ENCODE measurements at regions not wholly inside any gene's neighbourhood (a gene's known extent, or its start where the extent isn't known, plus 50 kb on each side); places are given as distances from the start of the nearest gene placed in this dataset.

- TF ChIP-seq CTCF (IDR thresholded peaks at IDR 0.05) (no peak), ZFX (IDR thresholded peaks at IDR 0.05; ENCODE audit: borderline replicate concordance) (no peak)
Measured at GRCh38 chr3:106126846-106127235, 258.0 kb upstream of the CBLB start.

Data from 22Rv1 (cell line).